ENCODE measurements at regions not wholly inside any gene's neighbourhood (a gene's known extent, or its start where the extent isn't known, plus 50 kb on each side); places are given as distances from the start of the nearest gene placed in this dataset.
"Not testable (repeated sequence)": the region's sequence is repeated elsewhere in the genome, so short reads cannot be mapped to it uniquely, and the experiment has no call there.

- TF ChIP-seq POLR2AphosphoS5 (IDR thresholded peaks at IDR 0.05; ENCODE audit: low read depth, low read length); CTCF (IDR thresholded peaks at IDR 0.05); CHD2 (IDR thresholded peaks at IDR 0.05; ENCODE audit: low read length, partially characterized antibody); REST (IDR thresholded peaks at IDR 0.05; ENCODE audit: low read depth, low read length); TAF1 (IDR thresholded peaks at IDR 0.05; ENCODE audit: borderline replicate concordance, low read depth, low read length); EP300 (IDR thresholded peaks at IDR 0.05; ENCODE audit: borderline replicate concordance in 1 of 2, low read depth in 1 of 2, low read length in 1 of 2); IRF3 (IDR thresholded peaks at IDR 0.05; ENCODE audit: low read depth, low read length); MAX (IDR thresholded peaks at IDR 0.05; ENCODE audit: low read depth); RFX5 (IDR thresholded peaks at IDR 0.05; ENCODE audit: low read length); GATA2 (CRISPR knock-in tag; IDR thresholded peaks at IDR 0.05); TCF12 (IDR thresholded peaks at IDR 0.05); NFIC (IDR thresholded peaks at IDR 0.05; ENCODE audit: borderline replicate concordance): not testable (repeated sequence)
Observed at GRCh38 chr16:13352796-13353195, 451.4 kb downstream of the SHISA9 start.

Measured in SK-N-SH (cell line).